ENCODE measurements at regions not wholly inside any gene's neighbourhood (a gene's known extent, or its start where the extent isn't known, plus 50 kb on each side); places are given as distances from the start of the nearest gene placed in this dataset.

- H3K27me3 ChIP-seq (ENCODE audit: insufficient read depth, low read length, poor library complexity, severe bottlenecking), result no peaks in the 10 kb centered on the region
- H4K20me1 ChIP-seq (ENCODE audit: insufficient read depth, low read length, poor library complexity, severe bottlenecking), result no peaks in the 10 kb centered on the region
- H3K36me3 ChIP-seq (ENCODE audit: insufficient read depth, low read length), result no peaks in the 10 kb centered on the region
- TF ChIP-seq EZH2phosphoT487 (IDR thresholded peaks at IDR 0.05; ENCODE audit: borderline replicate concordance) (no peak), CTCF (conservative IDR thresholded peaks at IDR 0.05; ENCODE audit: low read length) (no peak)
- no peaks in the 10 kb centered on the region for H3K9me3 ChIP-seq (ENCODE audit: insufficient read depth, low read depth, low read length)
- H3K4me2 ChIP-seq (ENCODE audit: low read depth, low read length, poor library complexity, severe bottlenecking), result no peak overlapping the region
- no peaks in the 10 kb centered on the region for H3K4me1 ChIP-seq (ENCODE audit: insufficient read depth, low read length, poor library complexity, severe bottlenecking)
- no peaks in the 10 kb centered on the region for H3F3A ChIP-seq (ENCODE audit: low read depth)
- no peak overlapping the region for H2AFZ ChIP-seq (ENCODE audit: low read length)
- no peak overlapping the region for H3K9ac ChIP-seq (ENCODE audit: low read depth, low read length, poor library complexity, severe bottlenecking)
- H3K4me3 ChIP-seq (ENCODE audit: low read length, poor library complexity, severe bottlenecking), result no peak overlapping the region
- H3K9me2 ChIP-seq (replicated peaks; ENCODE audit: low read depth, low read length), result no peaks in the 10 kb centered on the region
- no peaks in the 10 kb centered on the region for H3K79me2 ChIP-seq (ENCODE audit: insufficient read depth, low read length)
Observed at GRCh38 chr20:10982692-10983091, 308.9 kb upstream of the JAG1 start.

- Histone ChIP-seq H3K4me3 (ENCODE audit: low read length, poor library complexity, severe bottlenecking) (no peak overlapping the region), H3K4me2 (ENCODE audit: low read depth, low read length, poor library complexity, severe bottlenecking) (no peak overlapping the region), H3K36me3 (ENCODE audit: insufficient read depth, low read length) (no peaks in the 10 kb centered on the region), H4K20me1 (ENCODE audit: insufficient read depth, low read length, poor library complexity, severe bottlenecking) (no peaks in the 10 kb centered on the region), H3K9me3 (ENCODE audit: insufficient read depth, low read depth, low read length) (no peaks in the 10 kb centered on the region), H3K4me1 (ENCODE audit: insufficient read depth, low read length, poor library complexity, severe bottlenecking) (no peaks in the 10 kb centered on the region), H3F3A (ENCODE audit: low read depth) (no peaks in the 10 kb centered on the region), H2AFZ (ENCODE audit: low read length) (no peak overlapping the region), H3K9me2 (replicated peaks; ENCODE audit: low read depth, low read length) (no peaks in the 10 kb centered on the region), H3K9ac (ENCODE audit: low read depth, low read length, poor library complexity, severe bottlenecking) (no peak overlapping the region), H3K79me2 (ENCODE audit: insufficient read depth, low read length) (no peaks in the 10 kb centered on the region), H3K27me3 (ENCODE audit: insufficient read depth, low read length, poor library complexity, severe bottlenecking) (no peaks in the 10 kb centered on the region)
- no peak for TF ChIP-seq EZH2phosphoT487 (IDR thresholded peaks at IDR 0.05; ENCODE audit: borderline replicate concordance)
- TF ChIP-seq CTCF (conservative IDR thresholded peaks at IDR 0.05; ENCODE audit: low read length), result no peak
Observed at GRCh38 chr20:10984294-10984693, 310.5 kb upstream of the JAG1 start.

GRCh38 chr20:10984913-10985312 lies 311.1 kb upstream of the JAG1 start:
- Histone ChIP-seq H3K4me2 (ENCODE audit: low read depth, low read length, poor library complexity, severe bottlenecking) (no peak overlapping the region), H3K4me3 (ENCODE audit: low read length, poor library complexity, severe bottlenecking) (no peak overlapping the region)

More at GRCh38 chr20:10984913-10985312, 311.1 kb upstream of the JAG1 start:
- Histone ChIP-seq H4K20me1 (ENCODE audit: insufficient read depth, low read length, poor library complexity, severe bottlenecking) (no peaks in the 10 kb centered on the region), H3K4me1 (ENCODE audit: insufficient read depth, low read length, poor library complexity, severe bottlenecking) (no peaks in the 10 kb centered on the region), H2AFZ (ENCODE audit: low read length) (no peak overlapping the region), H3K9ac (ENCODE audit: low read depth, low read length, poor library complexity, severe bottlenecking) (no peak overlapping the region), H3F3A (ENCODE audit: low read depth) (no peaks in the 10 kb centered on the region), H3K9me3 (ENCODE audit: insufficient read depth, low read depth, low read length) (no peaks in the 10 kb centered on the region), H3K36me3 (ENCODE audit: insufficient read depth, low read length) (no peaks in the 10 kb centered on the region), H3K79me2 (ENCODE audit: insufficient read depth, low read length) (no peaks in the 10 kb centered on the region), H3K9me2 (replicated peaks; ENCODE audit: low read depth, low read length) (no peaks in the 10 kb centered on the region), H3K27me3 (ENCODE audit: insufficient read depth, low read length, poor library complexity, severe bottlenecking) (no peaks in the 10 kb centered on the region)
- TF ChIP-seq EZH2phosphoT487 (IDR thresholded peaks at IDR 0.05; ENCODE audit: borderline replicate concordance) (no peak), CTCF (conservative IDR thresholded peaks at IDR 0.05; ENCODE audit: low read length) (no peak)
